Keratinocyte (primary cell): ENCODE measurements at regions not wholly inside any gene's neighbourhood (a gene's known extent, or its start where the extent isn't known, plus 50 kb on each side); places are given as distances from the start of the nearest gene placed in this dataset.

Experiments used
- EZH2 ChIP-seq: IDR thresholded peaks from one replicate; pipeline ENCODE4 v1.6.1; 2012; ENCODE audit warnings: inconsistent platforms, mild to moderate bottlenecking, low read length, moderate library complexity
- TF ChIP-seq, protein P1 (sequence below), 3 experiments: IDR thresholded peaks in 1 of 3; conservative IDR thresholded peaks in 1 of 3; optimal IDR thresholded peaks in 1 of 3; 2 replicates in 2 of 3; 3 replicates in 1 of 3; pipeline versions ENCODE3 to v1.5.1; 2011; ENCODE audit warnings: low read length in 3 of 3, mild to moderate bottlenecking in 3 of 3, moderate library complexity in 2 of 3, control low read depth in 1 of 3, inconsistent platforms in 1 of 3; ENCODE audit not compliant: insufficient read depth in 2 of 3; ENCODE audit errors: extremely low read depth in 1 of 3

DNA sequence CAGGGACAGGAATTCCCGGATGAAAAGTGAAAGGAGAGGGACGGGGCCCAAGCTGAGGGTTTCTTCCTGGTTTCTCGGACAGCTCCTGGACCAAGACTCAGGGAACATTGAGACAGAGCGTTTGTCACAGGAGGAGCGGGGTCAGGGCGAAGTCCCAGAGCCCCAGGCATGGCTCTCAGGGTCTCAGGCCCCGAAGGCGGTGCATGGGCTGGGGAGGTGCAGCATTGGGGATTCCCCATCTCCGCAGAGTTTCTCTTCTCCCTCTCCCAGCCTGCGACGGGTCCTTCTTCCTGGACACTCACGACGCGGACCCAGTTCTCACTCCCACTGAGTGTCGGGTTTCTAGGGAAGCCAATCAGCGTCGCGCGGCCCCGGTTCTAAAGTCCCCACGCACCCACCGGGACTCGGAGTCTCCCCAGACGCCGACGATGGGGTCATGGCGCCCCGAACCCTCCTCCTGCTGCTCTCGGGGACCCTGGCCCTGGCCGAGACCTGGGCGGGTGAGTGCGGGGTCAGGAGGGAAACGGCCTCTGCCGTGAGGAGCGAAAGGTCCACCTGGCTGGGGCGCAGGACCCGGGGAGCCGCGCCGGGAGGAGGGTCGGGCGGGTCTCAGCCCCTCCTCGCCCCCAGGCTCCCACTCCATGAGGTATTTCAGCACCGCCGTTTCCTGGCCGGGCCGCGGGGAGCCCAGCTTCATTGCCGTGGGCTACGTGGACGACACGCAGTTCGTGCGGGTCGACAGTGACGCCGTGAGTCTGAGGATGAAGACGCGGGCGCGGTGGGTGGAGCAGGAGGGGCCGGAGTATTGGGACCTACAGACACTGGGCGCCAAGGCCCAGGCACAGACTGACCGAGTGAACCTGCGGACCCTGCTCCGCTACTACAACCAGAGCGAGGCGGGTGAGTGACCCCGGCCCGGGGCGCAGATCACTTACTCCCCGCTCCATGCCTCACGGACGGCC, 54.6 kb upstream of the POLR1H start:
- TF ChIP-seq, protein P1, sequence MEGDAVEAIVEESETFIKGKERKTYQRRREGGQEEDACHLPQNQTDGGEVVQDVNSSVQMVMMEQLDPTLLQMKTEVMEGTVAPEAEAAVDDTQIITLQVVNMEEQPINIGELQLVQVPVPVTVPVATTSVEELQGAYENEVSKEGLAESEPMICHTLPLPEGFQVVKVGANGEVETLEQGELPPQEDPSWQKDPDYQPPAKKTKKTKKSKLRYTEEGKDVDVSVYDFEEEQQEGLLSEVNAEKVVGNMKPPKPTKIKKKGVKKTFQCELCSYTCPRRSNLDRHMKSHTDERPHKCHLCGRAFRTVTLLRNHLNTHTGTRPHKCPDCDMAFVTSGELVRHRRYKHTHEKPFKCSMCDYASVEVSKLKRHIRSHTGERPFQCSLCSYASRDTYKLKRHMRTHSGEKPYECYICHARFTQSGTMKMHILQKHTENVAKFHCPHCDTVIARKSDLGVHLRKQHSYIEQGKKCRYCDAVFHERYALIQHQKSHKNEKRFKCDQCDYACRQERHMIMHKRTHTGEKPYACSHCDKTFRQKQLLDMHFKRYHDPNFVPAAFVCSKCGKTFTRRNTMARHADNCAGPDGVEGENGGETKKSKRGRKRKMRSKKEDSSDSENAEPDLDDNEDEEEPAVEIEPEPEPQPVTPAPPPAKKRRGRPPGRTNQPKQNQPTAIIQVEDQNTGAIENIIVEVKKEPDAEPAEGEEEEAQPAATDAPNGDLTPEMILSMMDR (optimal IDR thresholded peaks at IDR 0.05 in 1 of 3, IDR thresholded peaks at IDR 0.05 in 1 of 3, conservative IDR thresholded peaks at IDR 0.05 in 1 of 3; ENCODE audit: extremely low read depth in 1 of 3, insufficient read depth in 2 of 3, low read length in 3 of 3): no peak
- TF ChIP-seq EZH2: peak; percentile 75
